Tibial nerve (tissue), 4 donors: ENCODE measurements at regions not wholly inside any gene's neighbourhood (a gene's known extent, or its start where the extent isn't known, plus 50 kb on each side); places are given as distances from the start of the nearest gene placed in this dataset.
"Not testable (repeated sequence)": the region's sequence is repeated elsewhere in the genome, so short reads cannot be mapped to it uniquely, and the experiment has no call there.

ENCODE experiments used
- DNase-seq, 2 donors: peaks; one replicate each; pipeline ENCODE4 v3.0.0-alpha.2; 2019; ENCODE audit warnings: low spot score in 2 of 2
- H3K27ac ChIP-seq, 4 donors: fragments of 200-600 bp; sonication (generic) in 3 of 4; one replicate each; pipeline ENCODE4 v1.5.1; 2017 to 2019; ENCODE audit warnings: mild to moderate bottlenecking in 1 of 4
- H3K27me3 ChIP-seq, 2 donors: fragments of 200-600 bp; sonication (generic) in 1 of 2; one replicate each; pipeline versions ENCODE4 v1.5.1 to v1.6.0; 2017 to 2019
- H3K36me3 ChIP-seq, 3 donors: fragments of 200-600 bp; sonication (generic); one replicate each; pipeline ENCODE4 v1.5.1; 2018 to 2019
- H3K4me1 ChIP-seq, 4 donors: fragments of 200-600 bp; sonication (generic) in 3 of 4; one replicate each; pipeline ENCODE4 v1.5.1; 2017 to 2019
- H3K4me3 ChIP-seq, 4 donors: fragments of 200-600 bp; sonication (generic) in 3 of 4; one replicate each; pipeline ENCODE4 v1.5.1; 2017 to 2019; ENCODE audit warnings: mild to moderate bottlenecking in 1 of 4, moderate library complexity in 1 of 4
- H3K9me3 ChIP-seq, 4 donors: fragments of 200-600 bp; sonication (generic) in 3 of 4; one replicate each; pipeline ENCODE4 v1.5.1; 2017 to 2019
- CTCF ChIP-seq, 5 experiments: fragments of 200-600 bp in 3 of 5; fragments of 450-650 bp in 2 of 5; sonication (generic) in 3 of 5; IDR thresholded peaks; one replicate each; pipeline ENCODE4 v1.5.1; 2016 to 2019; ENCODE audit warnings: antibody characterized with exemption in 5 of 5, mild to moderate bottlenecking in 3 of 5, moderate library complexity in 2 of 5
- EP300 ChIP-seq, 2 donors: sonication (generic); formaldehyde crosslinking; IDR thresholded peaks; one replicate each; pipeline ENCODE4 v1.6.1; 2017; ENCODE audit warnings: antibody characterized with exemption in 2 of 2, mild to moderate bottlenecking in 1 of 2
- POLR2A ChIP-seq, 2 donors: fragments of 450-650 bp; IDR thresholded peaks; one replicate each; pipeline ENCODE4 v1.6.1; 2017; ENCODE audit warnings: antibody characterized with exemption in 2 of 2, mild to moderate bottlenecking in 2 of 2, moderate library complexity in 2 of 2
- WGBS, 2 donors: methylation state at CpG; one replicate each; pipeline ENCODE4 v1.1.5; 2018; 5-methylcytosine and 5-hydroxymethylcytosine counted together

GRCh38 chr2:145906354-145906753 is 1386.4 kb upstream of the ZEB2 start:
- no peak overlapping the region for H3K4me3 ChIP-seq
- no peaks in the 10 kb centered on the region for H3K27me3 ChIP-seq
- no peak overlapping the region for H3K27ac ChIP-seq
- no peak for DNase-seq
- no peaks in the 10 kb centered on the region for H3K4me1 ChIP-seq
- peaks cover 0 to 5% (median 0%) of the 10 kb centered on the region in 4 donors for H3K9me3 ChIP-seq
- no peak for TF ChIP-seq EP300 (IDR thresholded peaks at IDR 0.05)
- TF ChIP-seq CTCF (IDR thresholded peaks at IDR 0.05): no peak
- no peak for TF ChIP-seq POLR2A (IDR thresholded peaks at IDR 0.05)
- 88 to 92% methylated on average over 1 of the region's 1 CpG for WGBS, 2 donors
- no peaks in the 10 kb centered on the region for H3K36me3 ChIP-seq

- DNase-seq: no peak
- Histone ChIP-seq H3K4me1 (no peaks in the 10 kb centered on the region), H3K27me3 (no peaks in the 10 kb centered on the region), H3K9me3 (peaks cover 0 to 5% (median 0%) of the 10 kb centered on the region in 4 donors), H3K27ac (no peak overlapping the region), H3K36me3 (no peaks in the 10 kb centered on the region), H3K4me3 (no peak overlapping the region)
- 75 to 87% methylated on average over 1 of the region's 1 CpG for WGBS, 2 donors
- TF ChIP-seq EP300 (IDR thresholded peaks at IDR 0.05) (no peak), CTCF (IDR thresholded peaks at IDR 0.05) (no peak), POLR2A (IDR thresholded peaks at IDR 0.05) (no peak)
Measured at GRCh38 chr2:145905371-145905770, 1385.5 kb upstream of the ZEB2 start.

- 81 to 88% methylated on average over 6 of the region's 6 CpGs for WGBS, 2 donors
- DNase-seq: no peak
- Histone ChIP-seq H3K36me3 (no peaks in the 10 kb centered on the region), H3K9me3 (peaks cover 0 to 3% (median 0%) of the 10 kb centered on the region in 4 donors), H3K27me3 (no peaks in the 10 kb centered on the region), H3K4me1 (no peaks in the 10 kb centered on the region), H3K4me3 (no peak overlapping the region), H3K27ac (no peak overlapping the region)
- TF ChIP-seq EP300 (IDR thresholded peaks at IDR 0.05) (no peak), CTCF (IDR thresholded peaks at IDR 0.05) (no peak), POLR2A (IDR thresholded peaks at IDR 0.05) (no peak)
Measured at GRCh38 chr2:145897151-145897550, 1377.2 kb upstream of the ZEB2 start.

- no peaks in the 10 kb centered on the region for H3K4me1 ChIP-seq
- H3K27me3 ChIP-seq: no peaks in the 10 kb centered on the region
- H3K36me3 ChIP-seq: no peaks in the 10 kb centered on the region
- H3K9me3 ChIP-seq: no peaks in the 10 kb centered on the region
- no peak overlapping the region for H3K4me3 ChIP-seq
- TF ChIP-seq EP300 (IDR thresholded peaks at IDR 0.05): no peak
- no peak for TF ChIP-seq CTCF (IDR thresholded peaks at IDR 0.05)
- TF ChIP-seq POLR2A (IDR thresholded peaks at IDR 0.05): no peak
- WGBS, 2 donors: 67 to 81% methylated on average over 1 of the region's 1 CpG
- H3K27ac ChIP-seq: no peak overlapping the region
- DNase-seq: no peak
Measured at GRCh38 chr2:145887915-145888314, 1368.0 kb upstream of the ZEB2 start.

GRCh38 chr2:145880997-145881396 is 1361.1 kb upstream of the ZEB2 start:
- not testable (repeated sequence) for H3K4me3 ChIP-seq, H3K27ac ChIP-seq, H3K27me3 ChIP-seq, DNase-seq, H3K36me3 ChIP-seq, H3K9me3 ChIP-seq, H3K4me1 ChIP-seq
- WGBS, 2 donors: 95 to 98% methylated on average over 14 to 17 of the region's 23 CpGs

- Histone ChIP-seq H3K4me3 (no peak overlapping the region), H3K4me1 (no peaks in the 10 kb centered on the region), H3K27ac (no peak overlapping the region), H3K36me3 (no peaks in the 10 kb centered on the region), H3K9me3 (no peaks in the 10 kb centered on the region), H3K27me3 (no peaks in the 10 kb centered on the region)
- WGBS, 2 donors: 81 to 83% methylated on average over 5 of the region's 5 CpGs
- TF ChIP-seq CTCF (IDR thresholded peaks at IDR 0.05) (no peak), EP300 (IDR thresholded peaks at IDR 0.05) (no peak), POLR2A (IDR thresholded peaks at IDR 0.05) (no peak)
- DNase-seq: no peak
Measured at GRCh38 chr2:145875016-145875415, 1355.1 kb upstream of the ZEB2 start.
